ENCODE measurements at regions not wholly inside any gene's neighbourhood (a gene's known extent, or its start where the extent isn't known, plus 50 kb on each side); places are given as distances from the start of the nearest gene placed in this dataset.

DNA sequence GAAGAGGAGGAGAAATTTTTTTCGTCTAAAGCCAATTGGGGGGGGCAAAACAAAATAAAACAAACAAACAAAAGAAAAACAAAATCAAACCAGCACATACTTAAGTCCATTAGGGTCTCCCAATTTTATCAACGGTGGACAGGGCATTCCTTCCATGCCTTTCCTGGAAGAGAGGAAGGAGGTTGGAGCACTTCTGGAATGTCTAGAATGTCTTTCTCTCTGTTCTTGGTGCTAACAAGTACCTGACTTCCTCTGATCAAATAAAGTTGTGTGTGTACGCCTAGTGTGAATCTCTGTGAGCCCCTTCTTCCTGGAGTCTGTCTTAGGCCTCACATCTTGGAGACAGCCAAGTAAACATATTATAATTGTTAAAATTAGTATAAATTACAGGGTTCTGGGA lies 399.0 kb upstream of the LRRTM1 start:
- Histone ChIP-seq H3K9ac (ENCODE audit: insufficient read length) (no peak overlapping the region), H3K36me3 (ENCODE audit: insufficient read depth, low read length) (no peaks in the 10 kb centered on the region), H3K27ac (no peak overlapping the region), H3K9me3 (ENCODE audit: low read depth, low read length) (no peaks in the 10 kb centered on the region), H3K4me3 (no peak overlapping the region)
- no peak for TF ChIP-seq FOXP2 (optimal IDR thresholded peaks at IDR 0.05; ENCODE audit: control extremely low read depth, extremely low read length, insufficient read depth)
- no peak for DNase-seq (ENCODE audit: low read depth, low spot score)

DNA sequence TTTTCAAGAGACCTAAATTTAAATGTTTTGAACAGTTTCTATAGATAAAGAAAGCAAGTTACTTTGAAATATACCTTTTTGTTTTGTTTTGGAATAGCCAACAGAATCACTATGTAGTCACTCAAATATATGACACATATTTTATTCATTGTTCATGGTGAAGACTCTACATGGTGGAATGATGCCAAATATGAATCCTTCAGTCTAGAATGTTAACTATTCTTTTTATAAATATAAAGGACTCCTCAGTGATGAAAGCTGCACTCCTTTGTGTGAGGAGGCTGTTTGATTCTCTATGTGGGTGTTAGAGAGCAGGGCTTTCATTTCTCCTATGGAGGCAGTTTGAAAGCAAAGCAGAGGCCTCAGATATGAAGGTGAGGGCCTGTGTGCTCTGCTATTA lies 396.4 kb upstream of the LRRTM1 start:
- no peak overlapping the region for H3K9ac ChIP-seq (ENCODE audit: insufficient read length)

More for the DNA sequence above, 396.4 kb upstream of the LRRTM1 start:
- H3K4me3 ChIP-seq: no peak overlapping the region
- no peaks in the 10 kb centered on the region for H3K9me3 ChIP-seq (ENCODE audit: low read depth, low read length)
- H3K36me3 ChIP-seq (ENCODE audit: insufficient read depth, low read length): no peaks in the 10 kb centered on the region
- no peak overlapping the region for H3K27ac ChIP-seq
- DNase-seq (ENCODE audit: low read depth, low spot score): no peak
- TF ChIP-seq FOXP2 (optimal IDR thresholded peaks at IDR 0.05; ENCODE audit: control extremely low read depth, extremely low read length, insufficient read depth): no peak
- TF ChIP-seq POLR2AphosphoS5 (IDR thresholded peaks at IDR 0.05; ENCODE audit: borderline replicate concordance, low read depth, low read length): no peak
- TF ChIP-seq EZH2 (IDR thresholded peaks at IDR 0.05): no peak

Measured in SK-N-MC (cell line).